Activated T-helper 17 cell treated with anti-CD3 and anti-CD28 coated beads, Interleukin-2, amount 50 U/mL, for 72 hours (primary cell): ENCODE measurements at regions not wholly inside any gene's neighbourhood (a gene's known extent, or its start where the extent isn't known, plus 50 kb on each side); places are given as distances from the start of the nearest gene placed in this dataset.

Experiments used
- ATAC-seq: fragments of 150-1000 bp; cut with Tn5 transposase; replicated peaks from 2 replicates; pipeline ENCODE4 v1.10.0; 2021; ENCODE audit warnings: mild to moderate bottlenecking, moderate library complexity
- H3K27ac Mint-ChIP-seq: one replicate; pipeline ENCODE4 v1.8.0; 2022; ENCODE audit warnings: mixed read lengths
- H3K27me3 Mint-ChIP-seq: one replicate; pipeline ENCODE4 v1.8.0; 2022; ENCODE audit warnings: mixed read lengths
- H3K36me3 Mint-ChIP-seq: one replicate; pipeline ENCODE4 v1.8.0; 2022; ENCODE audit warnings: low read depth, mild to moderate bottlenecking, mixed read lengths
- H3K4me1 Mint-ChIP-seq: one replicate; pipeline ENCODE4 v1.8.0; 2022; ENCODE audit warnings: mixed read lengths
- H3K4me3 Mint-ChIP-seq: one replicate; pipeline ENCODE4 v1.8.0; 2022; ENCODE audit warnings: mild to moderate bottlenecking, mixed read lengths
- H3K9me3 Mint-ChIP-seq: one replicate; pipeline ENCODE4 v1.8.0; 2022; ENCODE audit warnings: mixed read lengths

DNA sequence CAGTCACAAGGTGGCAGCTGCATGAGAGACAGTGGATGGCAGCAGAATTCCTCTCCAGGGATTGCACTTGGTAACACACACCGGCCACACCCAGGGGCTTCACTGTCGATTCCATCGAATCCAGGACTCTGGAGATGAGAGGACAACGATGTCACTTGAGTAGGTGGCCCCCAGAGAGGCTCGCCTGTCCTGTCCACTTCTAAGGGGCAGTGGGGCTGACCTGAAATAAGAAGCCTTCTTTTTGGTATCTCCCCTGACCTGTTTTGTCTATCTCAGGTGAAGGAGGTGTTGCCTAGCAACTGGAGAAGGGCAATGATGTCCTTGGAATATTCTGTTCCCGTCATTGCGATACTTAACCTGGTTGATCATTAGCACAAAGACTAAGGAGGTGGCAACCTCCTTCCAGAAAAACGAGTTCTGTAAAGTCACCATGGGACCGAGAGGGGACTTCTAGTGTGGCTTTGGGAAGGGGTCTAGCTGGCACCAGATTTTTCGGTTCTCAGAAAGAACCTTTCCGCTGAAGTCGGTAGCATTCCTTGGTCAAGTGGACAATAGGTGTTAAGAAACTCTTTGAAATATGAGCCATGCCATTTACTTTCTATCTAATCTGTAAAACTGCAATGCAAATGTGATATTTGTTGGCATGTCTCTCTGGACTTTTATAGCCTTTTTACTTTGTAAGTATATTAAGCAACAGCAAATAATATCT is 85.2 kb upstream of the TMPRSS2 start:
- Mint-ChIP-seq H3K9me3 (no peaks in the 10 kb centered on the region), H3K36me3 (no peaks in the 10 kb centered on the region), H3K4me1 (no peaks in the 10 kb centered on the region), H3K27me3 (peaks cover 16% of the 10 kb centered on the region), H3K27ac (no peak overlapping the region), H3K4me3 (no peak overlapping the region)
- ATAC-seq = no peak

DNA sequence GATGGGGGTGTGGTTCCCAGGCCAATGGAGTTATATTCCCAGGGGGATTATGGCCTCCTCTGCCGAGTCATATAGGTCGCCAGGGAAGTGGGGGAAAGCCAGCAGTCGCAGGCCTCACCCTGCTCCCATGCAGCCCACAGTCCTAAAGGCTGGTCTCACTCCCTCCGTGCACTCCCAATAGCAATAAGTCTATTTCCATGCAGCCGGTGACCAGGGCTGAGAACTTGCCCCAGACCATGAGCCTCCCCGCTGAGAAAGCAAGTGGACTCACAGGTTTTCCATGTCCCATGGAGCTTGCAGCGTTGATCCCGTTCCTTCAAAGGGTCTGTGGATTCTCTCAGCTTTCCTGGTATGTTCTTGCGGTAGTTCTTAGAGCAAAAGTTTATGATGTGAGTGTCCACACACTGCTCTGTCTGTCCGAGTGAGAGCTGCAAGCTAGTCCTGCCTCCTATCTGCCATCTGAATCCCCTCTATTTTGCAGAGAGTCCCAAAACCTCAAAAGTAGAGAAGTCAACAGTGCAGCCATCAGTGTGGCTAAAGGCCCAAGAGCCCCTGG is 81.7 kb upstream of the TMPRSS2 start:
- no peaks in the 10 kb centered on the region for H3K36me3 Mint-ChIP-seq
- no peak overlapping the region for H3K4me3 Mint-ChIP-seq
- no peak for ATAC-seq
- H3K27me3 Mint-ChIP-seq = peaks cover 10% of the 10 kb centered on the region
- no peaks in the 10 kb centered on the region for H3K4me1 Mint-ChIP-seq
- H3K9me3 Mint-ChIP-seq = no peaks in the 10 kb centered on the region
- no peak overlapping the region for H3K27ac Mint-ChIP-seq

DNA sequence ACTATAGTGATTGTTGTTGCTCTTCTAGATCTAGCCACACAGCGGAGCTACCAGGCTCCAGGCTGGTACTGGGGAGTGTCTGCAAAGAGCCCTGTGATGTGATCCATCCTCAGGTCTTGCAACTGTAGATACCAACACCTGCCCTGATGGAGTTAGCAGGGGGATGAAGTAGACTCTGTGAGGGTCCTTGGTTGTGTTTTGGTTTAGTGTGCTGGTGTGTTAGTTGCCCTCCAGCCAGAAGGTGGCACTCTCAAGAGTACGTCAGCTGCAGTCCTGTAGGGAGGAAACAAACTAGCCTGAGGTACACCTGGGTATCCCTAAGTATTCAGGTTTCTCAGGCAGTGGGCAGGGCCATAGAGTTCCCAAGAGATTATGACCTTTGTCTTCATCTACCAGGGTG is 81.2 kb upstream of the TMPRSS2 start:
- H3K36me3 Mint-ChIP-seq = no peaks in the 10 kb centered on the region
- no peaks in the 10 kb centered on the region for H3K9me3 Mint-ChIP-seq
- no peak overlapping the region for H3K27ac Mint-ChIP-seq
- no peaks in the 10 kb centered on the region for H3K4me1 Mint-ChIP-seq
- no peak overlapping the region for H3K4me3 Mint-ChIP-seq
- no peak for ATAC-seq
- peaks cover 6% of the 10 kb centered on the region for H3K27me3 Mint-ChIP-seq

DNA sequence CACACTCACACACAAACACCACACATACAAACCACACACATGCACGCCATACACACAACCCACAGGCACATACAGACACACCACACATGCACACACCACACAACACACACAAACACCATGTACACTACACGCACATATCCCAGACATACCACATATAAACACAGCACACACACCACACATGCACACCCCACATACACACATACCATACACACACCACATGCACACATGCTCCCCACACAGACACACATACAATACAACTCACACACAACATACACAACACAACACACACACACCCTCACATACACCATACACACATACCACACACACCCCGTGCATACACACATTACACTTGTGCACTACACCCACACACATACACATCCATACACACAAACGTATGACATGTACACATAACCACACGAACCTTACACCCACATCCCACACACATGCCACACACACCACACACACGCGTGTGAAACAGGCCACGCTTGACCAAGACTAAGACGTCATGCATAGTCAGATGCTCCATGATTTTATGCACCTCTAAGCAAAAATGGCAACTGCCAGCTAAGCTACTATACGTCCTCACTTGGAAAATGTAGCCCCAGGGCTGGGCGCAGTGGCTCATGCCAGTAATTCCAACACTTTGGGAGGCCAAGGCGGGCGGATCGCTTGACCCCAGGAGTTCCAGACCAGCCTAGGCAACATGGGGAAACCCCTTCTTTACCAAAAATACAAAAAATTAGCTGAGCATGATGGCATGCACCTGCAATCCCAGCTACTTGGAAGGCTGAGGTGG is 77.4 kb upstream of the TMPRSS2 start:
- H3K4me3 Mint-ChIP-seq = no peak overlapping the region
- H3K4me1 Mint-ChIP-seq = no peaks in the 10 kb centered on the region
- ATAC-seq = no peak
- no peaks in the 10 kb centered on the region for H3K36me3 Mint-ChIP-seq
- peaks cover 3% of the 10 kb centered on the region for H3K27me3 Mint-ChIP-seq
- no peak overlapping the region for H3K27ac Mint-ChIP-seq
- no peaks in the 10 kb centered on the region for H3K9me3 Mint-ChIP-seq

DNA sequence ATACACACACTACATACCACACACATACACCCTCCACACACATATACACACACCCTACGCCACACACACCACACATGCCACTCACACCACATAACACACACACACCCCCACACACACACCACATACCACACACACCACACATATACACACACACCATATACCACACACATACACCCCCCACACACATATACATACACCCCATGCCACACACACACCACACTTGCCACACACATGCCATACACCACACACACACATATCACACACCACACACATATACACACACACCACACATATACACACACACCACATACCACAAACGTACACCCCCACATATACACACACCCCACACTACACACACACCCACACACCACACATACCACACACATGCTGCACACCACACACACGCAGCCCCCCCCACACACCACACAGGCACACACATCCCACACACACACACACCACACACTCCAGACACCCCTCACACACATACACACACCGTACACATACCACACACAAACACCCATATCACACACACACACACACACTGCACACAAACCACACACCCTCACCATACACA is 76.7 kb upstream of the TMPRSS2 start:
- Mint-ChIP-seq H3K4me3 (no peak overlapping the region), H3K9me3 (no peaks in the 10 kb centered on the region), H3K4me1 (no peaks in the 10 kb centered on the region), H3K27ac (no peak overlapping the region), H3K36me3 (no peaks in the 10 kb centered on the region), H3K27me3 (peaks cover 4% of the 10 kb centered on the region)
- no peak for ATAC-seq

DNA sequence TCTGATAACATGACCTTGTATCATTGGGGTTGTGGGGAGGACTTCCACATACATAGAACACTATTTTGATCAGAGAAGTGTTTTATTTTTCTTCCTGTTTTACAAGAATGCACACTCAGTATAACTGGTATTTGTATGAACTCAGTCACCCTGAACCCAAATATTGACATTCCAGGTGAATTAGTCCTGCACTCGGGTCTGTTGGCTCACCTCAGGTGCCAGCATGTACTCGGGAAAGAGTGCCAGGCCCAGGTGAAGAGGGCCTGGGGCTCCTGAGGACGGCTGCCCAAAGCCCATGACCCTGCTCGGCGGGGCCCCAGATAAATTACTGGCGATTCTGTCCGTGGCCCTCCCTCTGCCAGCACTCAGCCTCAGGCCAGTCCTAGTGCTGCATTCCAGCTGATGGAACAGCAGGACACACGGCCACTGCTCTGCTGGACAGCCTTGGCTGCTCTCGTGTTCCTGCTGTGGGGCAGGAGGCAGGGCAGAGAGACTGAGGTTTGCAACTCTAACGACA is 75.4 kb upstream of the TMPRSS2 start:
- no peak overlapping the region for H3K4me3 Mint-ChIP-seq
- peaks cover 2% of the 10 kb centered on the region for H3K9me3 Mint-ChIP-seq
- H3K27me3 Mint-ChIP-seq = peaks cover 4% of the 10 kb centered on the region
- H3K4me1 Mint-ChIP-seq = no peaks in the 10 kb centered on the region
- no peaks in the 10 kb centered on the region for H3K36me3 Mint-ChIP-seq
- ATAC-seq = no peak
- H3K27ac Mint-ChIP-seq = no peak overlapping the region

DNA sequence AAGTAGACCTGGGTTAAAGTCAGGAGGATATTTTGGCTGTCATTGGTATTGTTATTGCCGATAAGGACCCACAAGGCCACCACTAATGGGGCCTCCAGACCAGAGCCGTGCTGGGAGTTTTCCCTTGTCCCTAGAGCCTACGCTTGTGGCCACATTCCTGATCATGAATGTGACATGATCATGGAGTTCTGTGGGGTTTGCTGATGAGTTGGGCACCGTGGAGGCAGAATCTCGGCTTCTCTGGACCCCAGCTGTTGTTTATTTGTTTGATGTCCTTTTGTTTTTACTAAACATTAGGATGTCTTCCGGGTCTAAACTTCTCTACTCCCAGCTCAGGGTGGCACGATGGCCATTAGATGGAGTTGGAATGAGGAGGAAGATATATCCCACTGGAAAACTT is 74.9 kb upstream of the TMPRSS2 start:
- no peaks in the 10 kb centered on the region for H3K4me1 Mint-ChIP-seq
- ATAC-seq = no peak
- H3K4me3 Mint-ChIP-seq = no peak overlapping the region
- H3K27me3 Mint-ChIP-seq = peaks cover 4% of the 10 kb centered on the region
- no peaks in the 10 kb centered on the region for H3K36me3 Mint-ChIP-seq
- no peak overlapping the region for H3K27ac Mint-ChIP-seq
- H3K9me3 Mint-ChIP-seq = peaks cover 7% of the 10 kb centered on the region

DNA sequence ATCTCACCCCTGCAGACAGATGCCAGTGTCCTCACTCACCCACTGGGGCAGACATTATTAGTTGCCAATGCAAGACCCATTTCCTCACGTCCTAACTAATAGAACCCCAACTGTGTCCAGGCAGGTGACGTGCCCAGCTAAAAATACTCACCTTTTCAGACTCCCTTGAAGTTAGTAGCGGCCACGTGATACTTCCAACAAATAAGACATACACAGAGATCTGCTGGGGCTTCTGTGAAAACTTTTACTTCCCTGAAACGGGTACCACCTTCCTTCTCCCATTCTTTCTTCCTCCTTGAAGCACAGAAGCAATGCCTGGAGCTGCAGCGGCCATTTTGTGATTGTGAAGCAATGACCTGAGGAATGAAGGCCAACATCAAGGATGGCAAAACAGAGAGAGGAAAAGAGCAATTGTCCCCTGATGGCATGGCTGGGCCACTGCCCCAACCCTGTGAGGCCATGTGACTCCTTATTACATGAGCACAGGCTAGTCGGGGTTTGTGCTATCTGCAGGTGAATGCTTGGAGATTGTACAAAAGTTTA is 74.4 kb upstream of the TMPRSS2 start:
- H3K36me3 Mint-ChIP-seq = no peaks in the 10 kb centered on the region
- H3K27ac Mint-ChIP-seq = no peak overlapping the region
- H3K4me1 Mint-ChIP-seq = no peaks in the 10 kb centered on the region
- H3K4me3 Mint-ChIP-seq = no peak overlapping the region
- peaks cover 4% of the 10 kb centered on the region for H3K27me3 Mint-ChIP-seq
- H3K9me3 Mint-ChIP-seq = peaks cover 7% of the 10 kb centered on the region
- no peak for ATAC-seq

DNA sequence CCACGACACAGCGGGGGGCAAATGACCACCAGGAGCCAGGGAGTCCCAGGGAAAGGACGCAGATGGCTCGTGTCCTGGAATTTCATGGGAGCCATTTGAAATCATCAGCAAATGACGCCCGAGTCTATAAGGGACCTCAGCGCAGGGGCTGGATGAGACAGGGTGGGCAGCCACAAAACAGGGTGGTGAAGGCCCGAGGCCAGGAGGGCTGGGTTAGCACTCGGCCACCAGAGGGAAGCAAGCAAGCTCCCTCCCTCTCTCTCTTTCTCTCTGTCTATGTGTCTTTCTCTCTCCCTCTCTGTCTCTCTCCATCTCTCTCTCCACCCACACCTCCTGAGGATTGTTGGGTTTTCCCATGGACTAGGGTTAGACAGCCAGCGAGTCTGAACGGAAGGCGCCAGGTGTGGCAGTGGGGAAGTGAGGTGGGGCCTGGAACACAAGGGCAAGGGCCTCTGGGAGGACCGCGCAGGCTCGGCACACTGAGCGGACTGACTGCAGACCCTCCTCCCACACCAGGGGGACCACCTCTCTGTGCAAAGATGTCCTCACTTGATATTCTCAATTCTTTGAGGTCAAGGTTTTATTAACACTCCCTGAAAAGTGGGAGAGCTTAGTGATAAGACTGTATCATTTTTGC is 73.8 kb upstream of the TMPRSS2 start:
- no peak for ATAC-seq
- H3K4me3 Mint-ChIP-seq = no peak overlapping the region
- H3K9me3 Mint-ChIP-seq = peaks cover 7% of the 10 kb centered on the region
- H3K36me3 Mint-ChIP-seq = no peaks in the 10 kb centered on the region
- no peak overlapping the region for H3K27ac Mint-ChIP-seq
- no peaks in the 10 kb centered on the region for H3K4me1 Mint-ChIP-seq
- peaks cover 4% of the 10 kb centered on the region for H3K27me3 Mint-ChIP-seq

DNA sequence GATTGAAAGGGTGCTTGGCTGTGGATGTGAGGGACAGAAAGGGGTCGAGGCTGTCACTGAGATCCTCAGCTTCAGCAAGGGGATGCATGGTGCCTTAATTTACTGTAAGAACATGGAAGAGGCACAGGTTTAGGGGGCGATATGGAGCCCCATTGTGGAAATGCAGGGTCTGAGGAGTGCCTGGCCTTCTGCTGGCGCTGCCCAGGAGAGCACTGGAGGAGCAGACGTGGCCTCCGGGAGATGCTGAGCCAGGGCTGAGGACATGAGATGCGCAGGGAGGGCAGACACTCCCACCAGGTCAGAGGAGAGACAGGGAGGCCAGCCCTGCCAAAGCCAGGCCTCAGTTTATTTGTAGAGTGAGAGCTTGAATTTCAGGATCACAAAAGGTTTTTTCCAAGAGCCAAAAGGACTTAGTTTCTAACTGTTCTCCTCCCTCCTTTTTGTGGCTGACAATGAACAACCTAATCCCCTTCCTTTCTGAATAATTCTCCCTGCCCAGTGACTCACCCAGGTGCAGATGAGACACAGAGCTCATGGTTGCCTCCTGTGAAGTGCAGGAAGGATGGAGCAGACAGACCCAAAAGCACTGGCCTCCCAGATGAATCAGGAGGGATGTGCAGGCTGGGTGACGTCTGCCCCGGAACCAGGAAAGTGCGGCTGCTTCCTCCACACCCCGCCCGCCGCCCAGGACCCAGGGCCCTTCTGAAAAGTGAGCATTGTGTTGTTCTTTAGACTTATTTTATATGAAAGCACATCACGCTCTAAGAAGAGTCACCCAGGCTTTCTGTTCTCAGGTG is 73.0 kb upstream of the TMPRSS2 start:
- Mint-ChIP-seq H3K36me3 (no peaks in the 10 kb centered on the region), H3K27me3 (peaks cover 4% of the 10 kb centered on the region), H3K4me3 (no peak overlapping the region), H3K27ac (no peak overlapping the region), H3K4me1 (no peaks in the 10 kb centered on the region), H3K9me3 (peaks cover 7% of the 10 kb centered on the region)
- peak; percentile 44 for ATAC-seq

DNA sequence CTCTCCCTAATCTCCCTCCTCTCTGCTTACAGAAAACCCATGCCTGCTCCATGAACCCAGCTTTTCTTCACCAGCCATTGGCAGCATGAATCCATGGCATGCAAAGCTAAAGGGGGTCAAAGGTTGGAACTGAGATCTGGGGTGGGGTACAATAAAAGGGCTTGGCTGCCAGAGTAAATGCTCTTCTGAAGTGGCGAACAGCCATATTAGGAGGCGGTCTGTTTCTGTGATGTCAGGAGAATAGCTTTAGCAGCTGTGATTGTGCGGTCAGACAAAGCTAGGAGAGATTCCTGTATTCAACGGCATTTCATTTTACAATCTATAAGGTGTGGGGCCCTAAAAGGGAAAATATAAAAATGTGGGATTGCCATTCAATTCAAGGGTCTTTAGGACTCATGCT is 71.7 kb upstream of the TMPRSS2 start:
- no peaks in the 10 kb centered on the region for H3K4me1 Mint-ChIP-seq
- H3K27me3 Mint-ChIP-seq = peaks cover 4% of the 10 kb centered on the region
- H3K9me3 Mint-ChIP-seq = peaks cover 7% of the 10 kb centered on the region
- no peak for ATAC-seq
- no peaks in the 10 kb centered on the region for H3K36me3 Mint-ChIP-seq
- no peak overlapping the region for H3K27ac Mint-ChIP-seq
- H3K4me3 Mint-ChIP-seq = no peak overlapping the region

DNA sequence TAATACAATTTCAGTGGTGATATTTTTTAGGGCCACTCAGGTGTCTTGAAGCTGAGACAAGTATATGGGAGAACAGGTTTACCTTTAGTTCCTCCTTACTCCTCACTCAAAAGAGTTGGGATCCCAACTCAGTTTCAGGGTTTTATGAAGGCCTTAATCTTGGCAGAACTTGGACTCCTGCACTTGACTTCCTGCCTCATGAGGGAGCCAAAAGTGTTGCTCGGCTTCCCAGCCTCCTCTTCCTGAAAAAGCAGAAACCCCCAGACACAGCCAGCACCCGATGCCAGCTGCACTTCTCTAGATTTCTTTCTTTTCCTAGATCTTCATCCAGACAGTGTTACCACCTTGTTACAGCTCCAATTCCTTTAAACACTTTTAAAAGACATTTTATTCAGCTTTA is 70.8 kb upstream of the TMPRSS2 start:
- peaks cover 7% of the 10 kb centered on the region for H3K9me3 Mint-ChIP-seq
- no peak for ATAC-seq
- no peaks in the 10 kb centered on the region for H3K4me1 Mint-ChIP-seq
- H3K27ac Mint-ChIP-seq = no peak overlapping the region
- H3K4me3 Mint-ChIP-seq = no peak overlapping the region
- H3K27me3 Mint-ChIP-seq = peaks cover 10% of the 10 kb centered on the region
- no peaks in the 10 kb centered on the region for H3K36me3 Mint-ChIP-seq

DNA sequence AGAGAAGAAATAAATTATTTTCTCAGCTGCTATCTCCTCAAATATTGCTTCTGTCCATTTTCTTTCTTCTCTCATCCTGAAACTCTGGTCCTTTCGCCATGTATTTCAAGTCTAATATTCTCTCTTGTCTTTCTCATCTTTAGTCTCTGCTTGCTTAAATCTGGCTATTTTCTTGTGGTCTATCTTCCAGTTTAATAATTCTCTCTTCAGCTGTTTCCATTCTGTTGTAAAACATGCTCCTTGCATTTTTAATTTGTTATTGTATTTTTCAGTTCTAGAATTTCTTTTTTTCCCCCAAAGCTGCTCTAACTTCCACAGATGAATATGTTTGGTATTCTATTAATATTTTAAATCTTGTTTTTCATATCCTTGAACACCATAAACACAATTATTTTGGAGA is 70.1 kb upstream of the TMPRSS2 start:
- Mint-ChIP-seq H3K9me3 (peaks cover 7% of the 10 kb centered on the region), H3K36me3 (no peaks in the 10 kb centered on the region), H3K27ac (no peak overlapping the region), H3K4me1 (no peaks in the 10 kb centered on the region), H3K4me3 (no peak overlapping the region), H3K27me3 (peaks cover 10% of the 10 kb centered on the region)
- ATAC-seq = no peak
